ENCODE measurements at regions not wholly inside any gene's neighbourhood (a gene's known extent, or its start where the extent isn't known, plus 50 kb on each side); places are given as distances from the start of the nearest gene placed in this dataset.

DNA sequence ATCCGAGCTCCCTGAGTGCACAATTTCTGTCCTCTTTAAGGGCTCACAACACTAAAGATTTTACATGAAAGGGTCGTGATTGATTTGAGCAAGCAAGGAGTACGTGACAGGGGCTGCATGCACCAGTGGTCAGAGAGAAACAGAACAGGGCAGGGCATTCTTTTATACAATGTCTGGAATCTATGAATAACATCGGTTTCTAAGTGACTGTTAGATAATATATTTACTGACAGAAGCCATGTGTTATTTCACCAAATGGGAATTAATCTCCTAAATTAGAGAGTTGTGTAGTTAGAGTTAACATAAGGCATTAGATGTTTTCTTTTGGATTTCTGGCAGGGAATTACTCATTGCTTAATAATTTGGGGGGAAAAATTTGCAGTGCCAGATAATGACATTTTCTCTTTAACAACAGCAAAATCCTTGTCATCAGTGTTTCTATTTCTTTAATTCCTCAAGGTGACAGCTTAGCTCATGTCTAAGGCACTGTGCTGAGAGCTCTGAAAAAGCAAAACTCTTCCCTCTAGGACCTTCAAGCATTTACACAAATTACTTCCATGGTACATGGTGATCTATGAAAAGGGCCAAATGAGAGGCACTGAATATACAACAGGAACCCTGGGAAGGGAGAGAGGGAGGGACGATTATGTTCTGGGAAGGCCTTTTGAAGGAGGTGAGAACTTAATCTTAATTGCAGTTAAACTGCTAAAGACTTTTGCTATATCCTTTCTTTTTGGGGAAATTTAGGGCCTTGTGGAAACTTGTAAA is 145.0 kb downstream of the RTL3 start:
- WGBS, 2 donors, result 23 to 36% methylated on average over 5 of the region's 5 CpGs
- TF ChIP-seq CTCF (IDR thresholded peaks at IDR 0.05) (no peak), POLR2A (IDR thresholded peaks at IDR 0.05) (no peak)
- DNase-seq, result no peak
- H3K4me3 ChIP-seq, result no peak overlapping the region
- H3K27ac ChIP-seq, result no peak overlapping the region
- ATAC-seq, result no peak
- H3K36me3 ChIP-seq (replicated peaks in 1 of 2; ENCODE audit: insufficient read depth in 1 of 2, low read depth in 2 of 2), result no peaks in the 10 kb centered on the region
- H3K27me3 ChIP-seq, result no peaks in the 10 kb centered on the region
- H3K4me1 ChIP-seq, result no peaks in the 10 kb centered on the region
- intact Hi-C loops (cut with DNase I), result no loop called here
- no peaks in the 10 kb centered on the region for H3K9me3 ChIP-seq

- H3K4me1 ChIP-seq, result no peaks in the 10 kb centered on the region
- no peak for TF ChIP-seq CTCF (IDR thresholded peaks at IDR 0.05)
- no peak for TF ChIP-seq POLR2A (IDR thresholded peaks at IDR 0.05)
- H3K27me3 ChIP-seq, result no peaks in the 10 kb centered on the region
- no peak overlapping the region for H3K27ac ChIP-seq
- ATAC-seq (no peak), DNase-seq (no peak)
- intact Hi-C loops (cut with DNase I), result no loop called here
- no peak overlapping the region for H3K4me3 ChIP-seq
- H3K9me3 ChIP-seq, result no peaks in the 10 kb centered on the region
- no peaks in the 10 kb centered on the region for H3K36me3 ChIP-seq (replicated peaks in 1 of 2; ENCODE audit: insufficient read depth in 1 of 2, low read depth in 2 of 2)
- 46 to 68% methylated on average over 1 of the region's 1 CpG for WGBS, 2 donors
These were observed 152.9 kb downstream of the RTL3 start for GRCh38 chrX:78506248-78506647.

GRCh38 chrX:78496483-78496882 is 162.6 kb downstream of the RTL3 start:
- TF ChIP-seq POLR2A (IDR thresholded peaks at IDR 0.05) (no peak), CTCF (IDR thresholded peaks at IDR 0.05) (no peak)
- no peak overlapping the region for H3K4me3 ChIP-seq
- H3K27me3 ChIP-seq, result no peaks in the 10 kb centered on the region
- H3K36me3 ChIP-seq (replicated peaks in 1 of 2; ENCODE audit: insufficient read depth in 1 of 2, low read depth in 2 of 2), result no peaks in the 10 kb centered on the region
- 42 to 61% methylated on average over 2 of the region's 2 CpGs for WGBS, 2 donors
- H3K27ac ChIP-seq, result no peak overlapping the region
- no peaks in the 10 kb centered on the region for H3K9me3 ChIP-seq
- DNase-seq (no peak), ATAC-seq (no peak)
- no peaks in the 10 kb centered on the region for H3K4me1 ChIP-seq
- intact Hi-C loops (cut with DNase I), result no loop called here

DNA sequence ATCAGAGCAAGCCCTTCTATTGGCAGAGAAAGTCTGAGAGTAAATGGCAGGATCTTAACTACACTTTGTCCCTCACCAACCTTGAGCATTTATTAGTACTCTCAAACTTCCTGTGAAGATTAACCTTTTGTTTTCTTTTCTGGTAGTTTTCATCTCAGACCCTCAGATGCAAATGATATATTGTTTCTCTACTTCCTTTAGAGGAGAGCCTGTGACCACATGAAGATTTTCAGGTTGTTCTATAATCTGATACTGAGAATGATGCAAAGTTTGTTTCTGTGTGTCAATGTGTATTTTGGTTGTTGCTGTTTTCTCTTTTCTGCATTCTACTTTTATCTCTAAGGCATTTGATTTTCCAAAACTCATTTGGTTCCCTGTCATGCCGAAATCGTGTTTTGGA is 165.8 kb upstream of the CYSLTR1 start:
- intact Hi-C loops (cut with DNase I), result no loop called here
- no peaks in the 10 kb centered on the region for H3K4me1 ChIP-seq
- no peak overlapping the region for H3K4me3 ChIP-seq
- 33 to 50% methylated on average over 2 of the region's 2 CpGs for WGBS, 2 donors
- TF ChIP-seq CTCF (IDR thresholded peaks at IDR 0.05), result no peak
- TF ChIP-seq POLR2A (IDR thresholded peaks at IDR 0.05), result no peak
- H3K9me3 ChIP-seq, result no peaks in the 10 kb centered on the region
- no peaks in the 10 kb centered on the region for H3K27me3 ChIP-seq
- ATAC-seq (no peak), DNase-seq (no peak)
- no peaks in the 10 kb centered on the region for H3K36me3 ChIP-seq (replicated peaks in 1 of 2; ENCODE audit: insufficient read depth in 1 of 2, low read depth in 2 of 2)
- no peak overlapping the region for H3K27ac ChIP-seq

DNA sequence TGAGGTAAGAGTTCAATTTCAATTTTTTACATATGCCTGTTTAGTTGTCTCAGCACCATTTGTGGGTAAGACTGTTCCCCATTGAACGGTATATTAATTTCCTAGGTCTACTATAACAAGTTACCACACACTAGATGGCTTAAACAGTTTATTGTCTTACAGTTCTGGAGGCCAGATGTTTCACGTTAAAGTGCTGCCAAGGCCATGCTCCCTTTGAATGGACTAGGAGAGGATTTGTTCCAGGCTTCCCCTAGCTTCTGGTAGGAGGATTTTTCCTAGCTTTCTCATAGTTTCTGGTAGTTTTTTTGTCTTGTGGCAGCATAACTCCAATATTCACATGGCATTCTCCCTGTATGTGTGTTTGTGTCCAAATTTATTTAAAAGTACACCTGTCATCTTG is 149.3 kb upstream of the CYSLTR1 start:
- TF ChIP-seq POLR2A (IDR thresholded peaks at IDR 0.05) (no peak), CTCF (IDR thresholded peaks at IDR 0.05) (no peak)
- intact Hi-C loops (cut with DNase I), result no loop called here
- H3K27ac ChIP-seq, result no peak overlapping the region
- WGBS, 2 donors, result 21 to 38% methylated on average over 2 of the region's 2 CpGs
- no peaks in the 10 kb centered on the region for H3K4me1 ChIP-seq
- ATAC-seq (no peak), DNase-seq (no peak)
- no peaks in the 10 kb centered on the region for H3K36me3 ChIP-seq (replicated peaks in 1 of 2; ENCODE audit: insufficient read depth in 1 of 2, low read depth in 2 of 2)
- no peaks in the 10 kb centered on the region for H3K27me3 ChIP-seq
- no peaks in the 10 kb centered on the region for H3K9me3 ChIP-seq
- H3K4me3 ChIP-seq, result no peak overlapping the region

All from body of pancreas (tissue), 4 donors.